Activated CD4-positive, alpha-beta T cell treated with anti-CD3 and anti-CD28 coated beads, Interleukin-2, amount 10 ng/mL, durations not matched to agents 24 days and 14 days (primary cell): ENCODE measurements at regions not wholly inside any gene's neighbourhood (a gene's known extent, or its start where the extent isn't known, plus 50 kb on each side); places are given as distances from the start of the nearest gene placed in this dataset.
"Not testable (repeated sequence)": the region's sequence is repeated elsewhere in the genome, so short reads cannot be mapped to it uniquely, and the experiment has no call there.

Experiments used
- DNase-seq: peaks from one replicate; pipeline ENCODE4 v3.0.0; 2022
- H3K27ac Mint-ChIP-seq: one replicate; pipeline ENCODE4 v1.8.0; 2022; ENCODE audit warnings: mild to moderate bottlenecking, mixed read lengths
- H3K27me3 Mint-ChIP-seq: one replicate; pipeline ENCODE4 v1.8.0; 2022; ENCODE audit warnings: mixed read lengths
- H3K36me3 Mint-ChIP-seq: one replicate; pipeline ENCODE4 v1.8.0; 2022; ENCODE audit warnings: low read depth, mild to moderate bottlenecking, mixed read lengths
- H3K4me1 Mint-ChIP-seq: one replicate; pipeline ENCODE4 v1.8.0; 2021; ENCODE audit warnings: mixed read lengths
- H3K4me3 Mint-ChIP-seq: one replicate; pipeline ENCODE4 v1.8.0; 2022; ENCODE audit warnings: mild to moderate bottlenecking, moderate library complexity, mixed read lengths
- H3K9me3 Mint-ChIP-seq: one replicate; pipeline ENCODE4 v1.8.0; 2021; ENCODE audit warnings: mixed read lengths
- intact Hi-C: fragments of 100-400 bp; cut with micrococcal nuclease; formaldehyde crosslinking; loops from one replicate; pipeline ENCODE4 v1.15.1; 2023

GRCh38 chr2:166381-166780, 97.5 kb downstream of the SH3YL1 start:
- Mint-ChIP-seq H3K4me3 (no peak overlapping the region), H3K27ac (no peak overlapping the region), H3K36me3 (no peaks in the 10 kb centered on the region), H3K9me3 (no peaks in the 10 kb centered on the region), H3K27me3 (peaks cover 12% of the 10 kb centered on the region), H3K4me1 (no peaks in the 10 kb centered on the region)
- DNase-seq = peak; percentile 45
- intact Hi-C loops = no loop called here

- Mint-ChIP-seq H3K4me3 (no peak overlapping the region), H3K4me1 (no peaks in the 10 kb centered on the region), H3K36me3 (no peaks in the 10 kb centered on the region), H3K27me3 (peaks cover 13% of the 10 kb centered on the region), H3K9me3 (no peaks in the 10 kb centered on the region), H3K27ac (no peak overlapping the region)
- intact Hi-C loops = no loop called here
- DNase-seq = no peak
These were observed 98.3 kb downstream of the SH3YL1 start for GRCh38 chr2:165530-165929.

- intact Hi-C loops = no loop called here
- Mint-ChIP-seq H3K27me3 (peaks cover 6% of the 10 kb centered on the region), H3K4me3 (no peak overlapping the region), H3K9me3 (no peaks in the 10 kb centered on the region), H3K4me1 (no peaks in the 10 kb centered on the region), H3K27ac (no peak overlapping the region), H3K36me3 (no peaks in the 10 kb centered on the region)
- DNase-seq = no peak
These were observed 101.1 kb downstream of the SH3YL1 start for GRCh38 chr2:162473-163382.

- Mint-ChIP-seq H3K36me3 (no peaks in the 10 kb centered on the region), H3K27me3 (peaks cover 5% of the 10 kb centered on the region), H3K4me1 (no peaks in the 10 kb centered on the region), H3K27ac (no peak overlapping the region), H3K9me3 (no peaks in the 10 kb centered on the region), H3K4me3 (no peak overlapping the region)
- no peak for DNase-seq
- intact Hi-C loops = no loop called here
These were observed 102.1 kb downstream of the SH3YL1 start for GRCh38 chr2:161729-162128.

GRCh38 chr2:151553-152334, 105.4 kb upstream of the FAM110C start:
- Mint-ChIP-seq H3K36me3 (no peaks in the 10 kb centered on the region), H3K4me3 (no peak overlapping the region), H3K27me3 (peaks cover 7% of the 10 kb centered on the region), H3K27ac (no peak overlapping the region), H3K4me1 (no peaks in the 10 kb centered on the region), H3K9me3 (no peaks in the 10 kb centered on the region)
- no peak for DNase-seq
- intact Hi-C loops = no loop called here

GRCh38 chr2:145407-145806, 99.1 kb upstream of the FAM110C start:
- Mint-ChIP-seq H3K36me3 (no peaks in the 10 kb centered on the region), H3K4me1 (no peaks in the 10 kb centered on the region), H3K4me3 (no peak overlapping the region), H3K27me3 (peaks cover 18% of the 10 kb centered on the region), H3K27ac (no peak overlapping the region), H3K9me3 (no peaks in the 10 kb centered on the region)
- intact Hi-C loops = no loop called here
- no peak for DNase-seq

GRCh38 chr2:141611-142010, 95.3 kb upstream of the FAM110C start:
- Mint-ChIP-seq H3K4me1 (no peaks in the 10 kb centered on the region), H3K4me3 (no peak overlapping the region), H3K27ac (no peak overlapping the region), H3K27me3 (peaks cover 15% of the 10 kb centered on the region), H3K36me3 (no peaks in the 10 kb centered on the region), H3K9me3 (no peaks in the 10 kb centered on the region)
- no peak for DNase-seq
- intact Hi-C loops = no loop called here

- Mint-ChIP-seq H3K4me3 (no peak overlapping the region), H3K4me1 (no peaks in the 10 kb centered on the region), H3K27ac (no peak overlapping the region), H3K9me3 (no peaks in the 10 kb centered on the region), H3K36me3 (no peaks in the 10 kb centered on the region), H3K27me3 (peaks cover 11% of the 10 kb centered on the region)
- intact Hi-C loops = no loop called here
- DNase-seq = no peak
These were observed 90.4 kb upstream of the FAM110C start for GRCh38 chr2:136666-137065.

- H3K36me3 Mint-ChIP-seq = no peaks in the 10 kb centered on the region
- no peaks in the 10 kb centered on the region for H3K4me1 Mint-ChIP-seq
- no peak overlapping the region for H3K27ac Mint-ChIP-seq
- H3K9me3 Mint-ChIP-seq = no peaks in the 10 kb centered on the region
- intact Hi-C loops = no loop called here
- peaks cover 9% of the 10 kb centered on the region for H3K27me3 Mint-ChIP-seq
- H3K4me3 Mint-ChIP-seq = no peak overlapping the region
- DNase-seq = no peak
These were observed 87.6 kb upstream of the FAM110C start for GRCh38 chr2:133675-134593.

GRCh38 chr2:126769-127168, 80.5 kb upstream of the FAM110C start:
- H3K27me3 Mint-ChIP-seq, H3K4me3 Mint-ChIP-seq, intact Hi-C loops, H3K9me3 Mint-ChIP-seq, H3K36me3 Mint-ChIP-seq, DNase-seq, H3K27ac Mint-ChIP-seq, H3K4me1 Mint-ChIP-seq: not testable (repeated sequence)

- Mint-ChIP-seq H3K36me3 (no peaks in the 10 kb centered on the region), H3K27me3 (peaks cover 9% of the 10 kb centered on the region), H3K27ac (no peak overlapping the region), H3K4me1 (no peaks in the 10 kb centered on the region), H3K4me3 (no peak overlapping the region), H3K9me3 (no peaks in the 10 kb centered on the region)
- no peak for DNase-seq
- intact Hi-C loops = no loop called here
These were observed 78.1 kb upstream of the FAM110C start for GRCh38 chr2:124241-124880.

GRCh38 chr2:116953-117352, 70.6 kb upstream of the FAM110C start:
- H3K4me3 Mint-ChIP-seq = no peak overlapping the region
- no peak overlapping the region for H3K27ac Mint-ChIP-seq
- no peak for DNase-seq
- no peaks in the 10 kb centered on the region for H3K36me3 Mint-ChIP-seq
- intact Hi-C loops = no loop called here
- peaks cover 11% of the 10 kb centered on the region for H3K27me3 Mint-ChIP-seq
- H3K4me1 Mint-ChIP-seq = no peaks in the 10 kb centered on the region
- H3K9me3 Mint-ChIP-seq = no peaks in the 10 kb centered on the region

- H3K27ac Mint-ChIP-seq = no peak overlapping the region
- DNase-seq = no peak
- no peaks in the 10 kb centered on the region for H3K4me1 Mint-ChIP-seq
- H3K27me3 Mint-ChIP-seq = peaks cover 9% of the 10 kb centered on the region
- intact Hi-C loops = no loop called here
- no peaks in the 10 kb centered on the region for H3K36me3 Mint-ChIP-seq
- no peaks in the 10 kb centered on the region for H3K9me3 Mint-ChIP-seq
- H3K4me3 Mint-ChIP-seq = no peak overlapping the region
These were observed 69.0 kb upstream of the FAM110C start for GRCh38 chr2:115303-115702.
